ENCODE measurements at regions not wholly inside any gene's neighbourhood (a gene's known extent, or its start where the extent isn't known, plus 50 kb on each side); places are given as distances from the start of the nearest gene placed in this dataset.

GRCh38 chr16:6211644-6212043, 1114.0 kb upstream of the EEF2KMT start:
- DNase-seq (ENCODE audit: low read depth, low spot score): no peak

DNA sequence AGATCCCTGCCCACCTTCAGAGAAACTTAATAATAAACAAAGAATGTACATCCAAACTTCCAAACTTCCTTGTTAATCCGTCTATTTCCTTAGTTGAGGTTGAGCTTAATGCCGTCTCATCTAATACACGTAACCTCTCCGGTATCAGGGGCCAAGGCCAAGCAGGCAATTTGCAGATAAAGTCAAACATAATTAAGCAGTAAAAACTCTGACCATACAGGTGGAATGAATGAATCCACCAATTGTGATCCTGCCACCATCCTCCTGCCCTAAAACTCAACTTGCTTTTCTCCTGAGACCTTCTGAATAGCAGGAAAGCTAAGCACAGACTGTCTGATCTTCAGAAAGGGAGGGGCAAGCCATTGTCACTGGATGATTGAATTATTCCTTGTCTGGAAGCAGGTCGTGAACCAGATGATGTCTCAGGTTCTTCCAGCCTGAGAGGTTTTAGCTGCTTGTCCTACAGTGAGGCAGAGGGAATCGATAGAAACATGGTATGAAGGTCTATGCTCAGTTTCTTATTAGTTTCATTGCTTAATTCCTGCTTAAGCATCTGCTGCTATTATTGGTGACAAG, 1111.8 kb upstream of the EEF2KMT start:
- no peak for DNase-seq (ENCODE audit: low read depth, low spot score)

- no peak for DNase-seq (ENCODE audit: low read depth, low spot score)
Measured at GRCh38 chr16:6207580-6207979, 1110.0 kb upstream of the EEF2KMT start.

- DNase-seq (ENCODE audit: low read depth, low spot score): no peak
Measured at GRCh38 chr16:6207124-6207523, 1109.5 kb upstream of the EEF2KMT start.

GRCh38 chr16:6206080-6206479, 1108.5 kb upstream of the EEF2KMT start:
- no peak for DNase-seq (ENCODE audit: low read depth, low spot score)

GRCh38 chr16:6204945-6205344, 1107.3 kb upstream of the EEF2KMT start:
- DNase-seq (ENCODE audit: low read depth, low spot score): no peak

DNA sequence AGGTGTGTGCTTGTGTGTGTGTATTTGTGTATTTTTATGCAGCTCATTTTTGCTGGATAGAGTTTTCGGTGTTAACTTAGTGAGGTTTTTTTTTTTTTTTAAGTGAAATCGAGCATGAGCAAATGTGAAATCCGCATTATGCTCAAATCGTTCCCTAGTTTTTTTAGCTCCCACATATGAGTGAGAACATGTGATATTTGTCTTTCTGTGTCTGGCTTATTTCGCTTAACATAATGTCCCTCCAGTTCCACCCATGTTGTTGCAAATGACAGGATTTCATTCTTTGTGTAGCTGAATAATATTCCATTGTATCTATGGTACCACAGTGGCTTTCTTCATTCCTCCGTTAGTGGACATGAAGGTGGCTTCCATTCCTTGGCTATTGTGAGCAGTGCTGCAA, 1103.3 kb upstream of the EEF2KMT start:
- no peak for DNase-seq (ENCODE audit: low read depth, low spot score)

DNA sequence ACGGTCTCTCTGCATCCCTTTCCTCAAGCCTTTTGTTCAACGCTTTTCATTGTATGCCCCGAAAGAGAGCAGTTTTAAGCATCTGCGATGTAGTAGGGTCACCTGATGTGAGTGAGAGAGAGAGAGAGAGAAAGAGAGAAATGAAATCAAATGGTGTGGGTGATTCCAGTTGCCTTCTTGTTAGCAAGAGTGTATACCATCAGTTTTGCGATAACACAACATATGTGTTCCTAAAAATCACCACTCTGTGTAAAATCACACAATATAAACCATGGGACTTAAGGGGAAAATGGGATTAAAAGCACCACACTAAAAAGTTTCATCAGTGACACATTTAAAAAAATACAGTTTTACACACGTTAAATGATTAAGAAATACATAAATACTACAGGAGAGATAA, 1102.7 kb upstream of the EEF2KMT start:
- DNase-seq (ENCODE audit: low read depth, low spot score): no peak

- no peak for DNase-seq (ENCODE audit: low read depth, low spot score)
Measured at GRCh38 chr16:6195966-6196365, 1098.4 kb upstream of the EEF2KMT start.

DNA sequence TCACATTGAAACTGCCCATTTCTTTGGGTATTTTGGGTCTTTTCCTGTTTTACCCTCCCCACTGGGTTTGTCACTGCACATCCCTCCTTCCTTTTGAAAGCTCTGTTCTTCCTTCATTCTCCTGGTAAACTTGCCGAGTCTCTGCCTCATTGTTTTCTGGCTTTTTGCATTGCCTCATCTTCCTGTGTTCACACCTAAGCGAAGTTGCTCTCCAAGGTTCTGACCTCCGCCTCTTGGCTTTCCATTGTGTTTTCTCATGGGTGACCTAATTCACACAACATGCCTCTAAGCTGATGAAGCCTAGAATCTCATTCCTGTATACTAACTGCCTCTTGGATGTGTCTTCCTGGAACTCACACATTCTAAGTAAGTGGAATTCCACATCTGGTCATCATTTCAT, 1096.1 kb upstream of the EEF2KMT start:
- no peak for DNase-seq (ENCODE audit: low read depth, low spot score)

- no peak for DNase-seq (ENCODE audit: low read depth, low spot score)
Measured at GRCh38 chr16:6192984-6193383, 1095.4 kb upstream of the EEF2KMT start.

- no peak for DNase-seq (ENCODE audit: low read depth, low spot score)
Measured at GRCh38 chr16:6192532-6192931, 1094.9 kb upstream of the EEF2KMT start.

GRCh38 chr16:6190776-6191175, 1093.2 kb upstream of the EEF2KMT start:
- no peak for DNase-seq (ENCODE audit: low read depth, low spot score)

DNA sequence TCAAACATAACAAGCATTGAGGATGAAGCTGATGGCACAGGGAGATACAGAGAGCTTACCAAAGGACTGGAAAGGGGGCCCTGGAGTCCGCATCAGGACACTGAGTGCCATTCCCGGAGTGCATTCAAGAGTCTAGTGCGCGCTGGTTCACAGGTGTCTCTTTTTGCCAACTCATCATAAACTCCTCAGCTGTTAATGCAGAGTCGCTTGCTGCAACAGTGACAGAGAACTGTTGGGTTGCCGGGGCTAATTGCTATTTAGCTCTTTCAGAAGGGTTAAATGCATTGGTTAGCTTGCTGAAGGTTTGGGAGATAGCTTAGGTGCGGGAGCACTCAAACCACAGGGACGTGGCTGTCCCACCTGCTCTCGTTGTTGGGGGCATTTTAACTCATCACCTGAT, 1091.6 kb upstream of the EEF2KMT start:
- DNase-seq (ENCODE audit: low read depth, low spot score): no peak

- DNase-seq (ENCODE audit: low read depth, low spot score): no peak
Measured at GRCh38 chr16:6177616-6178180, 1080.1 kb upstream of the EEF2KMT start.

DNA sequence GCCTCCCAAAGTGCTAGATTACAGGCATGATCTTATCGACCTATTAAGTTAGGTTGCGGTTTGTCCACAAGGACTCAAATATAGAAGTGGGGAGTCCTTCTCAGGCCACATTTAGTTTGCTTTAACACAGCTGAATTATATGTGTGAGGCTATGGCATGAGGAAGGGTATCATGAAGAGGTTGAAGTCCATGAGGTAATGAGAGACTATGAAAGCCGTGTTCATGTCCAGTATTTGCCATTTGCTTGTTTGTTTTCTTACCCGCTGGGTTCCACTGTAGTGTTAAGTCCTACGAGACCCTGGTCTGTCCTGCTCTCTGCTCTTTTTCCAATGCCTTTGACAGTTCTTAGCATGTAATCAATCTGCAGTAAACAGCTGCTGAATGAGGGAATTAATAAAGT, 1072.4 kb upstream of the EEF2KMT start:
- no peak for DNase-seq (ENCODE audit: low read depth, low spot score)

DNA sequence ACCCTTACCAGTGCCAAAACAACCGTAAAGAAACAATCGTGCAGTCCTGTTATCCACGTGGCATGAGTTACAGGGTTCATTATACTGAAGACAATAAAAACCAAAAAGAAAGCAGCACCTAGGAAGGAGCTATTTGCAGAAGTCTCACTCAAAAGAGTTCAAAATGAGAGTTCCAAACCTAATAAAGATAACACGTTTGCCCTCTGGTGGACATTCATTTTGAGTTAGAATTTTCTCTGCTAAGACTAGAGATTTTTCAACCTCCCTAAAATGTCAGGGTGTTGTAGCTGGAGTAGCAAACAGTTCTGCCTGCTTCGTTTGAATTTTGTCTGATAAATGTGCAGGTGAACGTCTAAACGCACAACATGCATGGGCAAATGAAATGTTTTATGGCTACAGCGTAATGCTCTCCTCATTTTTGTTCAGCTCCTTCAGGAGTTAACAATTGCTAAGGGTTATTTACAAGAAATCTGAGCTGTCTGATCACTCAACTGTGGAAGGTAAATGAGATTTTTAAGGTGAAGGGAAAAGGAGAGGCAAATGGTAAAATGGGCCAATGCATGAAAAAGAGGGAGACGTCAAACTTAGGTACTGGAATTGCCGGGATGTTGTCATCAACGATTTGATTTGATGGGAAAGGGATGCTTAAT, 1067.9 kb upstream of the EEF2KMT start:
- no peak for DNase-seq (ENCODE audit: low read depth, low spot score)

DNA sequence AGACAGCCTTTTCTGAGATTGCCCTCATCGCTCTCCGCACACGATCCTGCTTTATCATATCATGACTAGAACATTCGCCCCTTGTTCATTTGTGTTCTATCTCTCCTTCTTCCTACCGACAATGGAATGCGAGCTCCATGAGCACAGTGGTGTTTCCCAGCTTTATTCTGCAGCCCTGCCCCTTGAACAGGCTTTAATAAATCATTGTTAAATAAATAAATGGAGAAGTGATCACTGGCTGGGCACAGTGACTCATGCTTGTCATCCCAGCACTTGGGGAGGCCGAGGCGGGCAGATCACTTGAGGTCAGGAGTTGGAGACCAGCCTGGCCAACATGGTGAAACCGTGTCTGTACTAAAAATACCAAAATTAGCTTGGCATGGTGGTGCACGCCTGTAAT, 1063.3 kb upstream of the EEF2KMT start:
- DNase-seq (ENCODE audit: low read depth, low spot score): no peak

- DNase-seq (ENCODE audit: low read depth, low spot score): no peak
Measured at GRCh38 chr16:6160303-6160702, 1062.7 kb upstream of the EEF2KMT start.

- no peak for DNase-seq (ENCODE audit: low read depth, low spot score)
Measured at GRCh38 chr16:6157806-6158205, 1060.2 kb upstream of the EEF2KMT start.

DNA sequence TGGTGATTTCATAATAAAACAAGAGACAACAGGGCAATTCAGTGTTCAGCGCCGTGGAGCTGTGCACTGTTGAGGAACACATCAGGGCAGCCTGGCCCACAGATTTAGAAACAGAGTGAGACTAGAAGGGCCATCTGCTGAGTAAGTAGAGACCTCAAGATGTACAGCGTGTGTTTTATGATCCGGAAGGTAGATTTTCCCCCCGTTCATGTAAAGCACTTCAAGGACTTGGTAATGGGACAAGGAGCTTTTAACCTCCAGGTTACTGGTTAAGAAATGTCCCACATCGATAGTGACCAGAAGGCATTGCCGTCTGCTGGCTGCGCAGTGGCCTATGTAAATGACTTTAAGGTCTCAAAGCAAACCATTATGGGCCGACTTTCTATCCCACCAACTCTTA, 1057.7 kb upstream of the EEF2KMT start:
- no peak for DNase-seq (ENCODE audit: low read depth, low spot score)

- no peak for DNase-seq (ENCODE audit: low read depth, low spot score)
Measured at GRCh38 chr16:6153901-6154300, 1056.3 kb upstream of the EEF2KMT start.

GRCh38 chr16:6149031-6149430, 1051.4 kb upstream of the EEF2KMT start:
- no peak for DNase-seq (ENCODE audit: low read depth, low spot score)

- DNase-seq (ENCODE audit: low read depth, low spot score): no peak
Measured at GRCh38 chr16:6148361-6148760, 1050.8 kb upstream of the EEF2KMT start.

Measured in activated naive CD8-positive, alpha-beta T cell treated with anti-CD3 and anti-CD28 coated beads, Interleukin-2, amount 50 U/mL, for 16 hours (primary cell).